B cell (primary cell): ENCODE measurements at regions not wholly inside any gene's neighbourhood (a gene's known extent, or its start where the extent isn't known, plus 50 kb on each side); places are given as distances from the start of the nearest gene placed in this dataset.

Source experiments
- ATAC-seq: fragments of 200-7000 bp; cut with Tn5 transposase; one replicate; pipeline ENCODE4 v1.10.0; 2021; ENCODE audit warnings: low read depth, mild to moderate bottlenecking, moderate number of reproducible peaks, moderate library complexity
- CTCF ChIA-PET: fragments of 350-600 bp; sonication (Branson Sonifier 250); formaldehyde crosslinking; loops from one replicate; lab custom pipeline; 2021; ENCODE audit warnings: antibody characterized with exemption, inconsistent platforms; lab: Charles Lee
- POLR2A ChIA-PET: fragments of 350-600 bp; sonication (Branson Sonifier 250); formaldehyde crosslinking; loops from one replicate; lab custom pipeline; 2021; ENCODE audit warnings: antibody characterized with exemption; lab: Charles Lee
- DNase-seq: peaks from one replicate; pipeline ENCODE4 v3.0.0; 2013
- H2AFZ ChIP-seq: 2 replicates; pipeline ENCODE4 v1.6.1; 2012; ENCODE audit warnings: mild to moderate bottlenecking, low read depth, low read length; ENCODE audit not compliant: insufficient read depth, poor library complexity, severe bottlenecking
- H3K27ac ChIP-seq, 2 donors: 1 replicate in 1 of 2; 2 replicates in 1 of 2; pipeline ENCODE4 v1.5.1; 2012 to 2013; ENCODE audit warnings: low read length in 2 of 2, mild to moderate bottlenecking in 2 of 2, moderate library complexity in 1 of 2
- H3K27me3 ChIP-seq, 4 experiments: fragments of 200-600 bp in 1 of 4; sonication (generic) in 1 of 4; replicated peaks in 1 of 4; 1 replicate in 2 of 4; 2 replicates in 2 of 4; pipeline versions ENCODE4 v1.6.1 to v1.7.0; 2013 to 2016; ENCODE audit warnings: low read length in 3 of 4, mild to moderate bottlenecking in 2 of 4, mixed read lengths in 1 of 4, moderate library complexity in 1 of 4; ENCODE audit not compliant: insufficient read depth in 4 of 4, control insufficient read depth in 3 of 4; ENCODE audit errors: control extremely low read depth in 1 of 4
- H3K36me3 ChIP-seq, 2 experiments: replicated peaks in 1 of 2; 1 replicate in 1 of 2; 2 replicates in 1 of 2; pipeline versions ENCODE4 v1.6.1 to v1.7.1; 2013; ENCODE audit warnings: low read length in 1 of 2; ENCODE audit not compliant: insufficient read depth in 2 of 2, control insufficient read depth in 1 of 2; ENCODE audit errors: control extremely low read depth in 1 of 2, extremely low read depth in 1 of 2
- H3K4me1 ChIP-seq, 2 donors: fragments of 200-600 bp in 1 of 2; sonication (generic) in 1 of 2; 1 replicate in 1 of 2; 2 replicates in 1 of 2; pipeline versions ENCODE4 v1.5.1 to v1.6.1; 2013 to 2017; ENCODE audit warnings: low read length in 2 of 2; ENCODE audit not compliant: control insufficient read depth in 2 of 2, insufficient read depth in 2 of 2
- H3K4me2 ChIP-seq: replicated peaks from 2 replicates; pipeline ENCODE3; 2012; ENCODE audit warnings: mild to moderate bottlenecking, low read depth, low read length; ENCODE audit not compliant: poor library complexity, severe bottlenecking
- H3K4me3 ChIP-seq, 5 experiments: fragments of 200-600 bp in 1 of 5; sonication (generic) in 1 of 5; 1 replicate in 3 of 5; 2 replicates in 2 of 5; pipeline versions ENCODE4 v1.5.1 to v1.7.0; 2011 to 2016; ENCODE audit warnings: low read length in 4 of 5, mild to moderate bottlenecking in 4 of 5, low read depth in 2 of 5, control low read depth in 1 of 5, moderate library complexity in 1 of 5; ENCODE audit not compliant: insufficient read depth in 1 of 5; ENCODE audit errors: control extremely low read depth in 1 of 5, extremely low read depth in 1 of 5
- H3K79me2 ChIP-seq: fragments of 200-600 bp; sonication (generic); one replicate; pipeline ENCODE4 v1.6.0; 2016; ENCODE audit warnings: low read length; ENCODE audit not compliant: control insufficient read depth, insufficient read depth
- H3K9ac ChIP-seq: fragments of 200-600 bp; sonication (generic); 2 replicates; pipeline ENCODE4 v1.6.1; 2017; ENCODE audit warnings: mild to moderate bottlenecking, low read length, moderate library complexity
- H3K9me3 ChIP-seq, 3 donors: one replicate each; pipeline versions ENCODE4 v1.6.1 to v1.7.1; 2013; ENCODE audit warnings: low read length in 2 of 3; ENCODE audit not compliant: control insufficient read depth in 2 of 3, insufficient read depth in 1 of 3; ENCODE audit errors: control extremely low read depth in 1 of 3
- H4K20me1 ChIP-seq: 2 replicates; pipeline ENCODE4 v1.6.0; 2012; ENCODE audit warnings: mild to moderate bottlenecking, low read length; ENCODE audit not compliant: insufficient read depth, control insufficient read depth, poor library complexity, severe bottlenecking
- H3K27ac Mint-ChIP-seq: one replicate; pipeline ENCODE4 v1.8.0; 2021; ENCODE audit warnings: mixed read lengths
- H3K27me3 Mint-ChIP-seq: one replicate; pipeline ENCODE4 v1.8.0; 2021; ENCODE audit warnings: mixed read lengths
- H3K4me1 Mint-ChIP-seq: one replicate; pipeline ENCODE4 v1.8.0; 2021; ENCODE audit warnings: mixed read lengths
- H3K4me3 Mint-ChIP-seq: one replicate; pipeline ENCODE4 v1.8.0; 2021; ENCODE audit warnings: mixed read lengths
- H3K9me3 Mint-ChIP-seq: one replicate; pipeline ENCODE4 v1.8.0; 2022; ENCODE audit warnings: mixed read lengths; ENCODE audit not compliant: insufficient read depth
- EZH2 ChIP-seq: IDR thresholded peaks from 2 replicates; pipeline ENCODE4 v1.6.1; 2012; ENCODE audit warnings: borderline replicate concordance, low read depth, mild to moderate bottlenecking, moderate library complexity, low read length; ENCODE audit not compliant: insufficient read depth, poor library complexity, severe bottlenecking
- whole genome bisulfite sequencing: methylation state at CpG from one replicate; pipeline ENCODE4 v1.1.5; 2013; ENCODE audit warnings: missing lambda C conversion rate; ENCODE audit not compliant: insufficient coverage; 5-methylcytosine and 5-hydroxymethylcytosine counted together
- intact Hi-C: fragments of 100-400 bp; cut with micrococcal nuclease; formaldehyde crosslinking; loops from one replicate; pipeline ENCODE4 v1.10.0; 2022
- TF ChIP-seq, protein P1 (sequence below): fragments of 200-600 bp; IDR thresholded peaks from one replicate; pipeline ENCODE4 v1.8.0; 2022; ENCODE audit warnings: antibody characterized with exemption, mild to moderate bottlenecking

DNA sequence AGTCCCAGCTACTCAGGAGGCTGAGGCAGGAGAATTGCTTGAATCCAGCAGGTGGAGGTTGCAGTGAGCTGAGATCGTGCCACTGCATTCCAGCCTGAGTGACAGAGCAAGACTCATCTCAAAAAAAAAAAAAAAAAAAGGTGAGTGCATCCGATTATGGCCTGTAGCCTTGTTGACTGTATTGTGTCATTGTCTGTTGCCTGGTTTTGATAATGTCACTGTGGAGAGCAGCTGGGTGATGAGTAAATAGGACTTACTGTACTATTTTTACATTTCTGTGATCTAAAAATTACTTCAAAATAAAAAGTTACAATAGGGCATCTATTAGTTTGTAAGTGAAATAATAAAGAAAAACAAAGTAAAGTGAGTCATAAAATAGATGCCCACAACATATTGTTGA lies 134.1 kb upstream of the SALL4 start:
- Histone ChIP-seq H3K27me3 (no peaks in the 10 kb centered on the region), H3K79me2 (no peaks in the 10 kb centered on the region), H3K4me2 (no peak overlapping the region), H3K4me3 (no peak overlapping the region), H4K20me1 (no peaks in the 10 kb centered on the region), H3K36me3 (no peaks in the 10 kb centered on the region), H3K27ac (no peak overlapping the region), H3K9ac (no peak overlapping the region), H3K4me1 (no peaks in the 10 kb centered on the region), H3K9me3 (no peaks in the 10 kb centered on the region), H2AFZ (no peak overlapping the region)
- Mint-ChIP-seq H3K4me3 (no peak overlapping the region), H3K4me1 (no peaks in the 10 kb centered on the region), H3K27me3 (no peaks in the 10 kb centered on the region), H3K9me3 (no peaks in the 10 kb centered on the region), H3K27ac (no peak overlapping the region)
- ChIA-PET CTCF (no interaction called here), POLR2A (no interaction called here)
- TF ChIP-seq EZH2 = no peak
- TF ChIP-seq, protein P1, sequence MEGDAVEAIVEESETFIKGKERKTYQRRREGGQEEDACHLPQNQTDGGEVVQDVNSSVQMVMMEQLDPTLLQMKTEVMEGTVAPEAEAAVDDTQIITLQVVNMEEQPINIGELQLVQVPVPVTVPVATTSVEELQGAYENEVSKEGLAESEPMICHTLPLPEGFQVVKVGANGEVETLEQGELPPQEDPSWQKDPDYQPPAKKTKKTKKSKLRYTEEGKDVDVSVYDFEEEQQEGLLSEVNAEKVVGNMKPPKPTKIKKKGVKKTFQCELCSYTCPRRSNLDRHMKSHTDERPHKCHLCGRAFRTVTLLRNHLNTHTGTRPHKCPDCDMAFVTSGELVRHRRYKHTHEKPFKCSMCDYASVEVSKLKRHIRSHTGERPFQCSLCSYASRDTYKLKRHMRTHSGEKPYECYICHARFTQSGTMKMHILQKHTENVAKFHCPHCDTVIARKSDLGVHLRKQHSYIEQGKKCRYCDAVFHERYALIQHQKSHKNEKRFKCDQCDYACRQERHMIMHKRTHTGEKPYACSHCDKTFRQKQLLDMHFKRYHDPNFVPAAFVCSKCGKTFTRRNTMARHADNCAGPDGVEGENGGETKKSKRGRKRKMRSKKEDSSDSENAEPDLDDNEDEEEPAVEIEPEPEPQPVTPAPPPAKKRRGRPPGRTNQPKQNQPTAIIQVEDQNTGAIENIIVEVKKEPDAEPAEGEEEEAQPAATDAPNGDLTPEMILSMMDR = no peak
- intact Hi-C loops = no loop called here
- 100% methylated on average over 1 of the region's 2 CpGs for whole genome bisulfite sequencing
- ATAC-seq = no peak
- no peak for DNase-seq

DNA sequence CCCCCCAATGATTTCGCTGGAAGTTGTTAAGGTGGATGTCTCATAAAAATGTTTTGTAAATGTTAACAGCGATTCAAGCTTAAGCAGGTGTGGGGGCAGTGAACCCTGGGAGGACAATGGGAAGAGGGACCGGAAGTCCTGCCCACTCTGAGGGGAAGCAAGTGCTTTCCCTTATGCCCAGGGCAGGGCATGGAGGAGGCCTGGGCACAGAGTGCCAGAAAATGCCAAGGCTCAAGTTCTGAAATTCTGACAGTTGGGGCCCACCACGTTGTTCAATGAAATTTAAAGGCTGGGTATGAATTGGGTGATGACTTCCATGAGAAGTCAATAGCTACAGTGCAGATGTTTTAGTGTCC lies 132.7 kb upstream of the SALL4 start:
- Mint-ChIP-seq H3K4me1 (no peaks in the 10 kb centered on the region), H3K9me3 (no peaks in the 10 kb centered on the region), H3K27ac (no peak overlapping the region), H3K27me3 (no peaks in the 10 kb centered on the region), H3K4me3 (no peak overlapping the region)
- no peaks in the 10 kb centered on the region for H3K9me3 ChIP-seq
- ChIA-PET POLR2A (no interaction called here), CTCF (no interaction called here)
- H4K20me1 ChIP-seq = no peaks in the 10 kb centered on the region
- H3K27me3 ChIP-seq = no peaks in the 10 kb centered on the region
- no peak overlapping the region for H3K4me3 ChIP-seq
- ATAC-seq = no peak
- no peaks in the 10 kb centered on the region for H3K4me1 ChIP-seq
- 91% methylated on average over 3 of the region's 4 CpGs for WGBS
- no peaks in the 10 kb centered on the region for H3K36me3 ChIP-seq
- no peak for TF ChIP-seq EZH2
- TF ChIP-seq, protein P1 = no peak
- no peak overlapping the region for H2AFZ ChIP-seq
- no peak for DNase-seq
- no peaks in the 10 kb centered on the region for H3K79me2 ChIP-seq
- H3K4me2 ChIP-seq = no peak overlapping the region
- intact Hi-C loops = no loop called here
- no peak overlapping the region for H3K27ac ChIP-seq
- no peak overlapping the region for H3K9ac ChIP-seq
